HFFc6 (cell line): ENCODE measurements at regions not wholly inside any gene's neighbourhood (a gene's known extent, or its start where the extent isn't known, plus 50 kb on each side); places are given as distances from the start of the nearest gene placed in this dataset.

ENCODE experiments used
- DNase-seq: peaks from one replicate; pipeline ENCODE4 v3.0.0-alpha.2; 2018
- H3K27ac Mint-ChIP-seq: 2 replicates; pipeline ENCODE4 v1.8.0; 2020; ENCODE audit warnings: mild to moderate bottlenecking, mixed read lengths
- H3K27me3 Mint-ChIP-seq: 2 replicates; pipeline ENCODE4 v1.8.0; 2021; ENCODE audit warnings: mild to moderate bottlenecking, moderate library complexity, mixed read lengths; ENCODE audit not compliant: insufficient read depth
- H3K36me3 Mint-ChIP-seq: 2 replicates; pipeline ENCODE4 v1.8.0; 2021; ENCODE audit warnings: low read depth, mixed read lengths
- H3K4me1 Mint-ChIP-seq: 2 replicates; pipeline ENCODE4 v1.8.0; 2020; ENCODE audit warnings: low read depth, mixed read lengths
- H3K4me3 Mint-ChIP-seq: 2 replicates; pipeline ENCODE4 v1.8.0; 2020; ENCODE audit warnings: mild to moderate bottlenecking, moderate library complexity, mixed read lengths
- H3K9me3 Mint-ChIP-seq: 2 replicates; pipeline ENCODE4 v1.8.0; 2020; ENCODE audit warnings: mild to moderate bottlenecking, mixed read lengths
- CTCF ChIP-seq: fragments of 200-600 bp; sonication (generic); IDR thresholded peaks from 2 replicates; pipeline ENCODE4 v1.5.0; 2021; ENCODE audit warnings: antibody characterized with exemption, mild to moderate bottlenecking

DNA sequence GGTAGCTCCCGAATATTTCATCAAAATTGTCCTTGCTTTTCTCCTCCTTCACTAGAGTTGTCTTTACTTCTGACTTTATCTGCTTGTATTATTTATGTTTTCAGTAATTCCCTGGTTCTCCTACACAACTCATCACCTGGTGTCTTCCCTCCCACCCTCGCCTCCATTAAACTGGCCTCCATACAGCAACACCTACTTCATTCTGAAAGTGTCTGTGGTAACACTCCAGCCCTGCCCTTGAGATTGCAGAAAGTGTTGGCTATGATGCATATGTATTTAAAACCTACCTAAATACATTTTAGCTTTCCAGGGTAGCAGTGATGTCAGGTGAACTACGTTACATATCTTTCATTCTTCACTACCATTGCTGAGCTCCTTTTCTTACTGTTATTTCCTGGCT lies 833.3 kb upstream of the LRRN3 start:
- no peak for DNase-seq
- H3K27me3 Mint-ChIP-seq, result peaks cover 1% of the 10 kb centered on the region; the same call in 1 of the 2 replicates
- H3K4me3 Mint-ChIP-seq, result no peak overlapping the region
- peaks cover 45% of the 10 kb centered on the region for H3K4me1 Mint-ChIP-seq
- H3K36me3 Mint-ChIP-seq, result no peaks in the 10 kb centered on the region
- TF ChIP-seq CTCF, result no peak
- H3K9me3 Mint-ChIP-seq, result no peaks in the 10 kb centered on the region
- no peak overlapping the region for H3K27ac Mint-ChIP-seq

- no peaks in the 10 kb centered on the region for H3K9me3 Mint-ChIP-seq
- no peak overlapping the region for H3K4me3 Mint-ChIP-seq
- H3K36me3 Mint-ChIP-seq, result no peaks in the 10 kb centered on the region
- no peak overlapping the region for H3K27ac Mint-ChIP-seq
- DNase-seq, result no peak
- peaks cover 38% of the 10 kb centered on the region for H3K4me1 Mint-ChIP-seq
- TF ChIP-seq CTCF, result no peak
- no peaks in the 10 kb centered on the region for H3K27me3 Mint-ChIP-seq
These were observed 828.7 kb upstream of the LRRN3 start for GRCh38 chr7:110262251-110262650.

DNA sequence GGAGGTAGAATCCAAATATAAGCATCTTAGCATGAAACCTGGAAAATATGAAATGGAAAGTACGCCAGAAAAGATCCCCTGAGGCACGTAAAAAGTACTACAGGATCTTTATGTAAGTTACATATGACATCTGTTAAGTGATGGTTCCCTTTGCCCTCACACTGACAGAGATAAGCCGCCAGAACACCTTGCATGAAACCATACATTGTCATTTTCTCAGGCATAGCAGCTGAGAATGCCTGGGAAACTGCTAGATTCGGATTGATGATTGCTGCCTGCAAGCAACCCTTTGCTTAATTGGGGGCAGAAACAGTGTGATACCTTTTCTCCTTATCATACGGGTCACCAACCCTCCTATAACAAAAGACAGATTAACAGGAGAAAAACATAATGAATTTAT lies 826.6 kb upstream of the LRRN3 start:
- no peak for TF ChIP-seq CTCF
- Mint-ChIP-seq H3K4me1 (peaks cover 35% of the 10 kb centered on the region), H3K4me3 (no peak overlapping the region), H3K36me3 (no peaks in the 10 kb centered on the region), H3K27me3 (no peaks in the 10 kb centered on the region), H3K27ac (no peak overlapping the region), H3K9me3 (no peaks in the 10 kb centered on the region)
- no peak for DNase-seq

DNA sequence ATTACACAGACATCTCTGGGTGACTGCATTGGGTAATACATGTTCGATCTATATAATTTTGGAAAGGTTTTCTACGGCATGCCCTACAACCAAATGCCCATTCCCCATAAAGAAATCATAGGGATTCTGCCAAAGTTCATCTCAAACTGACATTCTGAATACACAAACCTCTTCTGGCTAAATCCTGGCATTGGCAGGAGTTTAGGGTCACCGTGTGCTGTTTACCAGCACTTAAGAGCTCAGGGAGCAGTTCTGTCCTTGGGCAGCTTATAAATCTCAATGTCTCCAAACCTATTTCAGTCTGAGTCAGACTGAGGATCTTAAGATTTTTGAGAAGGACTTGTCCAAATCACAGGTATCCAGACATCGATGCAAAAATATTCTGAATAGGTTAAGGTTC lies 809.6 kb upstream of the LRRN3 start:
- Mint-ChIP-seq H3K9me3 (no peaks in the 10 kb centered on the region), H3K4me1 (peaks cover 18% of the 10 kb centered on the region), H3K27me3 (no peaks in the 10 kb centered on the region), H3K36me3 (no peaks in the 10 kb centered on the region), H3K4me3 (peak overlapping the region; percentile 82), H3K27ac (no peak overlapping the region)
- no peak for DNase-seq
- no peak for TF ChIP-seq CTCF

DNA sequence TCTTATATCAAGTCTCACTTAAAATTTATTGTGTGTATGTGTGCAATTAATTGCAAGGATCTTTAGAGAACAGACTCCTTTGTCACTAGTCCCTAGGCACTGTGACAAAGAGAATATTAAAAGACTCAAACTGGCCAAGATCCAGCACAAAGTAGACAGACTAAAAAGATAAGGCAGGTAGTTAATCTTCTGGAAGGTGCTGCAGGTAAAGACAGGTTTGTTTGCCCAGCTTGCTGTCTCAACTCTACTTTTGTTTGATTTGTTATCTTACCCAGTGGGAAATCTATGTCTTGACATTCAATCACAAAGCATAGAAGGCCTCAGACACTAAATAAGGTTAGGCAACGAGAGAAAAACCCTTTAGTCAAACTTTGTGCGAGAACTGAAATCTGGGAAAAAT lies 807.9 kb upstream of the LRRN3 start:
- Mint-ChIP-seq H3K27ac (no peak overlapping the region), H3K4me1 (peaks cover 18% of the 10 kb centered on the region), H3K4me3 (no peak overlapping the region), H3K9me3 (no peaks in the 10 kb centered on the region), H3K36me3 (no peaks in the 10 kb centered on the region), H3K27me3 (no peaks in the 10 kb centered on the region)
- DNase-seq, result no peak
- TF ChIP-seq CTCF, result no peak

GRCh38 chr7:110291430-110291829 lies 799.5 kb upstream of the LRRN3 start:
- Mint-ChIP-seq H3K36me3 (no peaks in the 10 kb centered on the region; the same call in 1 of the 2 replicates), H3K4me1 (peaks cover 20% of the 10 kb centered on the region), H3K4me3 (no peak overlapping the region), H3K27me3 (no peaks in the 10 kb centered on the region), H3K9me3 (no peaks in the 10 kb centered on the region), H3K27ac (no peak overlapping the region)
- DNase-seq, result no peak
- TF ChIP-seq CTCF, result no peak
